Ovary (tissue), 7 donors: ENCODE measurements at regions not wholly inside any gene's neighbourhood (a gene's known extent, or its start where the extent isn't known, plus 50 kb on each side); places are given as distances from the start of the nearest gene placed in this dataset.

Experiments used
- DNase-seq, 5 donors: peaks; one replicate each; pipeline ENCODE4 v3.0.0-alpha.2; 2019 to 2020
- H3K27ac ChIP-seq, 2 donors: fragments of 200-600 bp; one replicate each; pipeline versions ENCODE4 v1.5.1 to v1.8.0; 2019 to 2022
- H3K27me3 ChIP-seq: fragments of 200-600 bp; one replicate; pipeline ENCODE4 v1.8.0; 2022
- H3K36me3 ChIP-seq: fragments of 200-600 bp; sonication (generic); one replicate; pipeline ENCODE4 v1.5.1; 2019
- H3K4me1 ChIP-seq: one replicate; pipeline ENCODE4 v1.8.1; 2013; ENCODE audit warnings: mild to moderate bottlenecking, moderate library complexity; ENCODE audit not compliant: insufficient read depth
- H3K4me3 ChIP-seq: fragments of 200-600 bp; sonication (generic); one replicate; pipeline ENCODE4 v1.5.1; 2017
- H3K9me3 ChIP-seq, 2 donors: fragments of 200-600 bp in 1 of 2; sonication (generic) in 1 of 2; one replicate each; pipeline versions ENCODE4 v1.5.1 to v1.8.1; 2013 to 2019; ENCODE audit warnings: mild to moderate bottlenecking in 1 of 2, moderate library complexity in 1 of 2
- CTCF ChIP-seq, 3 donors: fragments of 450-650 bp in 2 of 3; fragments of 200-600 bp in 1 of 3; IDR thresholded peaks; one replicate each; pipeline versions ENCODE4 v1.5.1 to v1.8.0; 2016 to 2022; ENCODE audit warnings: antibody characterized with exemption in 3 of 3, mild to moderate bottlenecking in 1 of 3
- EP300 ChIP-seq: sonication (generic); formaldehyde crosslinking; IDR thresholded peaks from one replicate; pipeline ENCODE4 v1.6.1; 2017; ENCODE audit warnings: antibody characterized with exemption
- POLR2A ChIP-seq: fragments of 450-650 bp; IDR thresholded peaks from one replicate; pipeline ENCODE4 v1.6.1; 2017; ENCODE audit warnings: antibody characterized with exemption, mild to moderate bottlenecking, moderate library complexity
- WGBS, 3 donors: extraction: QIAGEN DNeasy Blood & Tissue Kit in 1 of 3; methylation state at CpG; one replicate each; pipeline versions ENCODE4 v1.1.5 to v1.1.7; 2013 to 2017; 5-methylcytosine and 5-hydroxymethylcytosine counted together
- intact Hi-C, 4 donors: fragments of 100-400 bp; cut with DNase I; formaldehyde crosslinking; loops; one replicate each; pipeline versions ENCODE4 v1.11.0 to v1.15.1; 2022 to 2023
- donor health status: DM: no; HTN: no; CAD: no; lungs with moderate emphysema.
- donor health status: DM: no; HTN: no; CAD: no.
- donor health status: Bipolar disorder and iron deficiency.
- donor health status: DM: no; HTN: no; CAD: no.
- donor health status: DM: yes; HTN: yes; CAD: no.

GRCh38 chr13:93104270-93104669 lies 122.3 kb upstream of the GPC6 start:
- intact Hi-C loops: no loop called here
- DNase-seq: no peak
- 83 to 85% (median 83%) methylated on average over 6 of the region's 6 CpGs for WGBS, 3 donors
- TF ChIP-seq CTCF (IDR thresholded peaks at IDR 0.05) (no peak), POLR2A (no peak), EP300 (no peak)
- Histone ChIP-seq H3K4me3 (no peak overlapping the region), H3K9me3 (no peaks in the 10 kb centered on the region), H3K36me3 (no peaks in the 10 kb centered on the region), H3K4me1 (no peaks in the 10 kb centered on the region), H3K27me3 (no peaks in the 10 kb centered on the region), H3K27ac (no peak overlapping the region)

GRCh38 chr13:93108111-93108601 lies 118.5 kb upstream of the GPC6 start:
- intact Hi-C loops: no loop called here
- H3K27ac ChIP-seq: no peak overlapping the region
- 30 to 50% (median 38%) methylated on average over 4 of the region's 4 CpGs for WGBS, 3 donors

DNA sequence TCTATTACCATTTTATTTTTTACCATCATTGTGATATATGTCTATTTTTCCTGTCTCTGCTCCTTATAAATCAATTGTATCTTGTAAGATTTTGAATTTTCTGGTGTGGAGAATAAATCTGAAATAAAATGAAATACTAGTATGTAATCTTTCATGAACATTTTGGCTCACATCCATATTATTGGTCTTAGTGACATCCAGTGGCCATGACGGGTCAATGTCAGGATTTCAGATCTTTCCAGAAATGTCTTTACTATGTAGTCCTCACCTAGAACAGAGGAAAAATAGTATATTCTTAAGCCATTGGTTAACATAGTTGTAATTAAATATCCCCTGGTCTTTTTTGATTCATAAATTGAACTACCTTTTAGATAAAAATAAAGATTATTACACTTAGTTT lies 109.8 kb upstream of the GPC6 start:
- Histone ChIP-seq H3K9me3 (no peaks in the 10 kb centered on the region), H3K27ac (no peak overlapping the region), H3K36me3 (no peaks in the 10 kb centered on the region), H3K27me3 (no peaks in the 10 kb centered on the region), H3K4me3 (no peak overlapping the region), H3K4me1 (no peaks in the 10 kb centered on the region)
- WGBS, 3 donors: 81 to 89% (median 86%) methylated on average over 1 of the region's 1 CpG
- intact Hi-C loops: no loop called here
- no peak for DNase-seq
- TF ChIP-seq POLR2A: no peak

More at GRCh38 chr13:93108111-93108601, 118.5 kb upstream of the GPC6 start:
- DNase-seq: no peak
- no peaks in the 10 kb centered on the region for H3K4me1 ChIP-seq
- H3K4me3 ChIP-seq: no peak overlapping the region
- H3K36me3 ChIP-seq: no peaks in the 10 kb centered on the region
- no peak for TF ChIP-seq CTCF (IDR thresholded peaks at IDR 0.05)
- no peak for TF ChIP-seq POLR2A
- TF ChIP-seq EP300: no peak
- no peaks in the 10 kb centered on the region for H3K9me3 ChIP-seq
- no peaks in the 10 kb centered on the region for H3K27me3 ChIP-seq

- WGBS, 3 donors: 59 to 64% (median 63%) methylated on average over 3 of the region's 3 CpGs
- no peak for DNase-seq
Measured at GRCh38 chr13:93118081-93118615, 108.5 kb upstream of the GPC6 start.

More at GRCh38 chr13:93118081-93118615, 108.5 kb upstream of the GPC6 start:
- no peaks in the 10 kb centered on the region for H3K9me3 ChIP-seq
- intact Hi-C loops: no loop called here
- H3K36me3 ChIP-seq: no peaks in the 10 kb centered on the region
- TF ChIP-seq CTCF (IDR thresholded peaks at IDR 0.05) (no peak), POLR2A (no peak), EP300 (no peak)
- H3K4me3 ChIP-seq: no peak overlapping the region
- H3K27ac ChIP-seq: no peak overlapping the region
- no peaks in the 10 kb centered on the region for H3K4me1 ChIP-seq
- H3K27me3 ChIP-seq: no peaks in the 10 kb centered on the region
